IMR-90 (cell line): ENCODE measurements at regions not wholly inside any gene's neighbourhood (a gene's known extent, or its start where the extent isn't known, plus 50 kb on each side); places are given as distances from the start of the nearest gene placed in this dataset.

Experiments
- ATAC-seq: fragments of 200-7000 bp; cut with Tn5 transposase; 2 replicates; pipeline ENCODE4 v1.9.1; 2020; ENCODE audit warnings: low read depth, mild to moderate bottlenecking, moderate library complexity
- BruUV-seq: library from RNA; stranded (reverse); fragments of 400-500 nt; replicated peaks from 2 replicates; lab custom pipeline; 2021; lab: Mats Ljungman, UMichigan
- CTCF ChIA-PET: fragments of 300-600 bp; formaldehyde crosslinking; extraction: SDS; loops from one replicate; lab custom pipeline; 2021; ENCODE audit warnings: antibody characterized with exemption; lab: Yijun Ruan, JAX
- POLR2A ChIA-PET: fragments of 300-600 bp; sonication (Branson Sonifier 250); formaldehyde crosslinking; loops from one replicate; lab custom pipeline; 2022; ENCODE audit warnings: antibody characterized with exemption; ENCODE audit not compliant: unreplicated experiment; lab: Charles Lee
- DNase-seq: peaks from one replicate; pipeline ENCODE4 v3.0.0; 2013
- H2AFZ ChIP-seq: replicated peaks from 2 replicates; pipeline ENCODE3; 2013; ENCODE audit warnings: low read length, mild to moderate bottlenecking; ENCODE audit not compliant: poor library complexity
- H2AK5ac ChIP-seq: 2 replicates; pipeline ENCODE4 v1.6.1; 2013; ENCODE audit warnings: low read depth, low read length, inconsistent platforms
- H2AK9ac ChIP-seq: replicated peaks from 2 replicates; pipeline ENCODE3; 2013; ENCODE audit warnings: mild to moderate bottlenecking, low read depth, low read length, moderate library complexity; ENCODE audit not compliant: poor library complexity
- H2BK120ac ChIP-seq: 2 replicates; pipeline ENCODE4 v1.6.1; 2013; ENCODE audit warnings: low read depth, low read length, inconsistent platforms
- H2BK15ac ChIP-seq: 3 replicates; pipeline ENCODE4 v1.6.1; 2013; ENCODE audit warnings: low read depth, low read length, inconsistent platforms
- H2BK20ac ChIP-seq: 2 replicates; pipeline ENCODE4 v1.6.1; 2013; ENCODE audit warnings: low read depth, mild to moderate bottlenecking, inconsistent platforms, low read length, moderate library complexity
- H2BK5ac ChIP-seq: 2 replicates; pipeline ENCODE4 v1.6.1; 2013; ENCODE audit warnings: mild to moderate bottlenecking, low read depth, low read length, inconsistent platforms; ENCODE audit not compliant: poor library complexity, severe bottlenecking
- H3K14ac ChIP-seq: replicated peaks from 2 replicates; pipeline ENCODE4 v1.6.1; 2013; ENCODE audit warnings: low read depth, low read length, inconsistent platforms
- H3K18ac ChIP-seq: 2 replicates; pipeline ENCODE4 v1.6.1; 2013; ENCODE audit warnings: low read depth, low read length, control low read depth
- H3K23ac ChIP-seq: 2 replicates; pipeline ENCODE4 v1.6.1; 2013; ENCODE audit warnings: low read depth, low read length, inconsistent platforms
- H3K27ac ChIP-seq: 2 replicates; pipeline ENCODE4 v1.5.1; 2013; ENCODE audit warnings: mild to moderate bottlenecking, control low read depth, low read length; ENCODE audit not compliant: insufficient read depth
- H3K27me3 ChIP-seq: 2 replicates; pipeline ENCODE4 v1.6.1; 2013; ENCODE audit warnings: low read length; ENCODE audit not compliant: control insufficient read depth, insufficient read depth
- H3K36me3 ChIP-seq: 2 replicates; pipeline ENCODE4 v1.6.1; 2013; ENCODE audit warnings: low read length, mixed read lengths; ENCODE audit not compliant: control insufficient read depth, insufficient read depth
- H3K4ac ChIP-seq: 2 replicates; pipeline ENCODE4 v1.6.1; 2013; ENCODE audit warnings: low read depth, low read length, inconsistent platforms
- H3K4me1 ChIP-seq: 2 replicates; pipeline ENCODE4 v1.6.1; 2013; ENCODE audit warnings: low read length, mixed read lengths; ENCODE audit not compliant: control insufficient read depth, insufficient read depth
- H3K4me2 ChIP-seq: 2 replicates; pipeline ENCODE4 v1.6.1; 2013; ENCODE audit warnings: low read depth, mild to moderate bottlenecking, control low read depth, low read length, moderate library complexity
- H3K4me3 ChIP-seq: 2 replicates; pipeline ENCODE4 v1.5.1; 2013; ENCODE audit warnings: low read depth, mild to moderate bottlenecking, control low read depth, low read length, moderate library complexity; ENCODE audit not compliant: insufficient read depth
- H3K56ac ChIP-seq: 2 replicates; pipeline ENCODE4 v1.6.1; 2013; ENCODE audit warnings: low read length, inconsistent platforms; ENCODE audit not compliant: insufficient read depth; ENCODE audit errors: extremely low read depth
- H3K79me1 ChIP-seq, 2 experiments: 2 replicates each; pipeline ENCODE4 v1.6.1; 2013; ENCODE audit warnings: low read length in 2 of 2, inconsistent platforms in 1 of 2, low read depth in 1 of 2
- H3K9ac ChIP-seq: 2 replicates; pipeline ENCODE4 v1.6.1; 2013; ENCODE audit warnings: low read depth, low read length, control low read depth
- H3K9me1 ChIP-seq: 2 replicates; pipeline ENCODE4 v1.6.1; 2013; ENCODE audit warnings: low read length, inconsistent platforms; ENCODE audit not compliant: insufficient read depth
- H3K9me3 ChIP-seq: 2 replicates; pipeline ENCODE4 v1.6.1; 2013; ENCODE audit warnings: low read length; ENCODE audit not compliant: control insufficient read depth, insufficient read depth
- H4K20me1 ChIP-seq: 2 replicates; pipeline ENCODE4 v1.6.1; 2013; ENCODE audit warnings: low read length, inconsistent platforms; ENCODE audit not compliant: insufficient read depth
- H4K5ac ChIP-seq: 2 replicates; pipeline ENCODE4 v1.6.1; 2013; ENCODE audit warnings: mild to moderate bottlenecking, low read depth, low read length, control low read depth
- H4K8ac ChIP-seq, 2 experiments: 2 replicates each; pipeline ENCODE4 v1.6.1; 2013; ENCODE audit warnings: low read depth in 2 of 2, low read length in 2 of 2, control low read depth in 1 of 2, inconsistent platforms in 1 of 2
- H4K91ac ChIP-seq: 2 replicates; pipeline ENCODE4 v1.6.1; 2013; ENCODE audit warnings: low read depth, low read length, inconsistent platforms; ENCODE audit not compliant: insufficient read depth
- BHLHE40 ChIP-seq: fragments of 150-350 bp; IDR thresholded peaks from 2 replicates; pipeline ENCODE4 v1.6.1; 2016; ENCODE audit warnings: mild to moderate bottlenecking, low read depth, low read length
- CEBPB ChIP-seq: IDR thresholded peaks from 2 replicates; pipeline ENCODE4 v1.6.1; 2012; ENCODE audit warnings: low read depth, low read length, improper control_type of control experiment
- CHD1 ChIP-seq: IDR thresholded peaks from 2 replicates; pipeline ENCODE4 v1.6.1; 2012; ENCODE audit warnings: low read depth, low read length, improper control_type of control experiment
- FOS ChIP-seq: fragments of 150-350 bp; IDR thresholded peaks from 2 replicates; pipeline ENCODE4 v1.6.1; 2016; ENCODE audit warnings: low read depth, low read length
- MAFK ChIP-seq: IDR thresholded peaks from 2 replicates; pipeline ENCODE4 v1.6.1; 2012; ENCODE audit warnings: low read depth, low read length, improper control_type of control experiment
- MAZ ChIP-seq: IDR thresholded peaks from 2 replicates; pipeline ENCODE4 v1.6.1; 2012; ENCODE audit warnings: low read depth, mild to moderate bottlenecking, low read length, improper control_type of control experiment, moderate library complexity, borderline replicate concordance
- MXI1 ChIP-seq: IDR thresholded peaks from 2 replicates; pipeline ENCODE4 v1.6.1; 2012; ENCODE audit warnings: low read depth, mild to moderate bottlenecking, low read length, moderate library complexity, borderline replicate concordance
- NFE2L2 ChIP-seq: fragments of 150-350 bp; IDR thresholded peaks from 2 replicates; pipeline ENCODE4 v1.6.1; 2016; ENCODE audit warnings: low read depth, mild to moderate bottlenecking, low read length
- POLR2A ChIP-seq: IDR thresholded peaks from 2 replicates; pipeline ENCODE4 v1.6.1; 2012; ENCODE audit warnings: mild to moderate bottlenecking, low read depth, low read length
- RAD21 ChIP-seq: IDR thresholded peaks from 2 replicates; pipeline ENCODE4 v1.6.1; 2012; ENCODE audit warnings: low read length, improper control_type of control experiment
- RCOR1 ChIP-seq: IDR thresholded peaks from 2 replicates; pipeline ENCODE4 v1.6.1; 2012; ENCODE audit warnings: mild to moderate bottlenecking, low read length, improper control_type of control experiment; ENCODE audit not compliant: insufficient replicate concordance
- RFX5 ChIP-seq: IDR thresholded peaks from 2 replicates; pipeline ENCODE4 v1.8.0; 2012; ENCODE audit warnings: low read depth, mild to moderate bottlenecking, low read length, moderate library complexity
- SMC3 ChIP-seq: fragments of 150-350 bp; IDR thresholded peaks from 2 replicates; pipeline ENCODE4 v1.6.1; 2016; ENCODE audit warnings: low read depth, mild to moderate bottlenecking, antibody characterized with exemption, low read length, moderate library complexity
- WGBS, 2 experiments: methylation state at CpG; one replicate each; pipeline versions ENCODE4 v1.1.5 to v1.1.7; 2013; ENCODE audit warnings: missing lambda C conversion rate in 2 of 2; ENCODE audit not compliant: insufficient read length in 1 of 2; ENCODE audit errors: extremely low coverage in 2 of 2; 5-methylcytosine and 5-hydroxymethylcytosine counted together
- dilution Hi-C: fragments of 300-500 bp; cut with HindIII; formaldehyde crosslinking; loops from one replicate; pipeline ENCODE4 v1.14.3; 2018; ENCODE audit warnings: low sequenced_read_pairs; ENCODE audit not compliant: unreplicated experiment
- in situ Hi-C: fragments of 300-500 bp; cut with MboI; formaldehyde crosslinking; loops from 3 replicates; pipeline ENCODE4 v1.14.3; 2019; ENCODE audit warnings: low sequenced_read_pairs, inconsistent platforms, mixed read lengths
- intact Hi-C: fragments of 100-400 bp; cut with micrococcal nuclease; formaldehyde crosslinking; loops from 2 replicates; pipeline ENCODE4 v1.10.0; 2022
- TF ChIP-seq, protein P1 (sequence below): fragments of 150-350 bp; IDR thresholded peaks from 2 replicates; pipeline ENCODE4 v1.6.1; 2017; ENCODE audit warnings: mild to moderate bottlenecking, antibody characterized with exemption, low read length, low read depth
- TF ChIP-seq, protein P2 (sequence below): fragments of 150-350 bp; IDR thresholded peaks from 2 replicates; pipeline ENCODE4 v1.6.1; 2016; ENCODE audit warnings: low read depth, mild to moderate bottlenecking, low read length, moderate library complexity, borderline replicate concordance
- TF ChIP-seq, protein P3 (sequence below): conservative IDR thresholded peaks from 2 replicates; pipeline ENCODE4 v1.5.1; 2012; ENCODE audit warnings: mild to moderate bottlenecking, low read depth, low read length, improper control_type of control experiment

DNA sequence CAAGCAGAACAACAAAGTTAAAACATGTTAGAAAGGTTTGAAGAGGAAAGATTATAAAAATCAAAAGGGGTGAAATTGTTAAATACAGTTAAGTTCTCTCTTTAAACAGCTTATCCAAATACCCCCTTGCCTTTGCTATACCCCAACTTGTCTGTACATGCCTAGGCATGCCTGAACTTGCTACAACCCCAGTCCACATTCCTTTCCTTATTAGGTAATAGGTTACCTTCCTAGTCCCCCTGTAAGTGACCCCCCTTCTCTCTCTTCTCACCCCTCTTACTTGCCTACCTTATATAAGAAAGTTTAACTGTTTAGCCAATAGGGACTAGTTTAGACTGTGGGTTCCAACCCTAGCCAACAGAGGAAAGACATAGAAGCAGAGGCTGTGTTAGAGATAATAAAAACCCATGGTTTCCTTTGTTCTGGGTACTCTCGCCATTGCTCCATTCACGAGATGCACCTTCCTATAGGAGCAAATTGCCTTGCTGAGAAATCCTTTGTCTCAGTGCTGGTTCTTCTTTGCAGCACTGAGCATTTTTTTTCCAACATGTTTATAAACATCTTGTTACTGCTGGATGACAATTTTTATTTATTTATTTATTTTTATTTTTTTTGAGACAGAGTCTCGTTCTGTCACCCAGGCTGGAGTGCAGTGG is 282.2 kb upstream of the GALNT17 start:
- dilution Hi-C loops (no loop called here), intact Hi-C loops (no loop called here), in situ Hi-C loops (loop anchor here (25.0 kb wide), 3 partner anchors 888 to 1938 kb away; no protein-coding TSS in a partner anchor)
- CTCF ChIA-PET: no interaction called here
- H3K9me1 ChIP-seq: no peaks in the 10 kb centered on the region
- no peak overlapping the region for H2BK120ac ChIP-seq
- DNase-seq: no peak
- H3K9ac ChIP-seq: no peak overlapping the region
- H4K5ac ChIP-seq: no peak overlapping the region
- no peak overlapping the region for H2BK20ac ChIP-seq
- H2AFZ ChIP-seq: no peak overlapping the region
- WGBS, 2 experiments: no CpG with 5 or more reads among the region's 3 CpGs
- ATAC-seq: no peak
- no peaks in the 10 kb centered on the region for H3K36me3 ChIP-seq
- H4K20me1 ChIP-seq: no peaks in the 10 kb centered on the region
- H3K23ac ChIP-seq: no peak overlapping the region
- no peaks in the 10 kb centered on the region for H3K27me3 ChIP-seq
- H2AK5ac ChIP-seq: no peak overlapping the region
- no peak overlapping the region for H3K4me2 ChIP-seq
- H3K14ac ChIP-seq: no peak overlapping the region
- no peak overlapping the region for H4K8ac ChIP-seq
- no peak overlapping the region for H2BK15ac ChIP-seq
- H3K4me3 ChIP-seq: no peak overlapping the region
- H3K56ac ChIP-seq: no peak overlapping the region
- no peak overlapping the region for H3K27ac ChIP-seq
- no peak overlapping the region for H3K4ac ChIP-seq
- no peaks in the 10 kb centered on the region for H3K9me3 ChIP-seq
- H3K18ac ChIP-seq: no peak overlapping the region
- POLR2A ChIA-PET: no interaction called here
- no peak overlapping the region for H2BK5ac ChIP-seq
- H3K79me1 ChIP-seq: no peaks in the 10 kb centered on the region
- no peak overlapping the region for H4K91ac ChIP-seq
- no TSS peak for BruUV-seq
- H2AK9ac ChIP-seq: no peak overlapping the region
- H3K4me1 ChIP-seq: no peaks in the 10 kb centered on the region
- TF ChIP-seq, protein P1, sequence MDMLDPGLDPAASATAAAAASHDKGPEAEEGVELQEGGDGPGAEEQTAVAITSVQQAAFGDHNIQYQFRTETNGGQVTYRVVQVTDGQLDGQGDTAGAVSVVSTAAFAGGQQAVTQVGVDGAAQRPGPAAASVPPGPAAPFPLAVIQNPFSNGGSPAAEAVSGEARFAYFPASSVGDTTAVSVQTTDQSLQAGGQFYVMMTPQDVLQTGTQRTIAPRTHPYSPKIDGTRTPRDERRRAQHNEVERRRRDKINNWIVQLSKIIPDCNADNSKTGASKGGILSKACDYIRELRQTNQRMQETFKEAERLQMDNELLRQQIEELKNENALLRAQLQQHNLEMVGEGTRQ: no peak
- TF ChIP-seq MXI1 (no peak), MAFK (no peak), NFE2L2 (no peak), SMC3 (no peak), RAD21 (no peak), CEBPB (no peak), BHLHE40 (no peak), FOS (no peak), MAZ (no peak), RCOR1 (no peak), POLR2A (no peak), RFX5 (no peak), CHD1 (no peak)
- TF ChIP-seq, protein P2, sequence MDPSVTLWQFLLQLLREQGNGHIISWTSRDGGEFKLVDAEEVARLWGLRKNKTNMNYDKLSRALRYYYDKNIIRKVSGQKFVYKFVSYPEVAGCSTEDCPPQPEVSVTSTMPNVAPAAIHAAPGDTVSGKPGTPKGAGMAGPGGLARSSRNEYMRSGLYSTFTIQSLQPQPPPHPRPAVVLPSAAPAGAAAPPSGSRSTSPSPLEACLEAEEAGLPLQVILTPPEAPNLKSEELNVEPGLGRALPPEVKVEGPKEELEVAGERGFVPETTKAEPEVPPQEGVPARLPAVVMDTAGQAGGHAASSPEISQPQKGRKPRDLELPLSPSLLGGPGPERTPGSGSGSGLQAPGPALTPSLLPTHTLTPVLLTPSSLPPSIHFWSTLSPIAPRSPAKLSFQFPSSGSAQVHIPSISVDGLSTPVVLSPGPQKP: no peak
- TF ChIP-seq, protein P3, sequence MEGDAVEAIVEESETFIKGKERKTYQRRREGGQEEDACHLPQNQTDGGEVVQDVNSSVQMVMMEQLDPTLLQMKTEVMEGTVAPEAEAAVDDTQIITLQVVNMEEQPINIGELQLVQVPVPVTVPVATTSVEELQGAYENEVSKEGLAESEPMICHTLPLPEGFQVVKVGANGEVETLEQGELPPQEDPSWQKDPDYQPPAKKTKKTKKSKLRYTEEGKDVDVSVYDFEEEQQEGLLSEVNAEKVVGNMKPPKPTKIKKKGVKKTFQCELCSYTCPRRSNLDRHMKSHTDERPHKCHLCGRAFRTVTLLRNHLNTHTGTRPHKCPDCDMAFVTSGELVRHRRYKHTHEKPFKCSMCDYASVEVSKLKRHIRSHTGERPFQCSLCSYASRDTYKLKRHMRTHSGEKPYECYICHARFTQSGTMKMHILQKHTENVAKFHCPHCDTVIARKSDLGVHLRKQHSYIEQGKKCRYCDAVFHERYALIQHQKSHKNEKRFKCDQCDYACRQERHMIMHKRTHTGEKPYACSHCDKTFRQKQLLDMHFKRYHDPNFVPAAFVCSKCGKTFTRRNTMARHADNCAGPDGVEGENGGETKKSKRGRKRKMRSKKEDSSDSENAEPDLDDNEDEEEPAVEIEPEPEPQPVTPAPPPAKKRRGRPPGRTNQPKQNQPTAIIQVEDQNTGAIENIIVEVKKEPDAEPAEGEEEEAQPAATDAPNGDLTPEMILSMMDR: no peak
